22Rv1 (cell line): ENCODE measurements at regions not wholly inside any gene's neighbourhood (a gene's known extent, or its start where the extent isn't known, plus 50 kb on each side); places are given as distances from the start of the nearest gene placed in this dataset.

Experiments used
- CTCF ChIP-seq: fragments of 450-650 bp; IDR thresholded peaks from 2 replicates; pipeline ENCODE4 v1.5.1; 2017; ENCODE audit warnings: mild to moderate bottlenecking
- ZFX ChIP-seq: fragments of 450-650 bp; IDR thresholded peaks from 2 replicates; pipeline ENCODE4 v1.6.1; 2017; ENCODE audit warnings: antibody characterized with exemption, borderline replicate concordance

- TF ChIP-seq CTCF (no peak), ZFX (no peak)
Measured at GRCh38 chr1:17979815-17980214, 127.8 kb upstream of the IGSF21 start.
